Stimulated activated CD8-positive, alpha-beta memory T cell treated with anti-CD3 and anti-CD28 coated beads, Interleukin-12 subunit alpha, Interleukin-12 subunit beta, amount 100 ng/mL, for 4 hours (primary cell): ENCODE measurements at regions not wholly inside any gene's neighbourhood (a gene's known extent, or its start where the extent isn't known, plus 50 kb on each side); places are given as distances from the start of the nearest gene placed in this dataset.

ENCODE experiments used
- DNase-seq: peaks from one replicate; pipeline ENCODE4 v3.0.0-alpha.2; 2020; ENCODE audit warnings: low read depth

DNA sequence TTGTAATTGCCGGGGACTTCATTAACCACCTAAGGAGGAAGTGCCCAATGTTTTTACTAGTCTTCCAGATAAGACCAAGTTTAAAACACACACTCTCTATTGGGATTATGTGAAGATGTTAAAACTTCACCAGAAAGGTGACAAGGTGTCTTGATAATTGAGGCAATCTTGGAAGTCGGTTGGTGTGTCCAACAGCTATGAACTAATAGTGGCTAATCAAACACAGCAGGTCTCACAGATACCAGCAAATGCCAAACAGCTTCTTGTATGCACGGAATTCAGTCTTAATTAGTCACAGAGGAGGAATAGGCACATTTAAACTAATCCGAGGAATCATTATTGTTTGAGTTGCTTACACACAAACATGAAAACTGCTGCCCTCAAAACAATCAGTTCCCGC, 214.5 kb downstream of the SEC61B start:
- DNase-seq = no peak

GRCh38 chr9:99437145-99437544, 215.1 kb downstream of the SEC61B start:
- no peak for DNase-seq

- no peak for DNase-seq
These were observed 216.5 kb downstream of the SEC61B start for GRCh38 chr9:99438596-99438995.

GRCh38 chr9:99441829-99442228, 219.7 kb downstream of the SEC61B start:
- no peak for DNase-seq

- no peak for DNase-seq
These were observed 223.3 kb downstream of the SEC61B start for GRCh38 chr9:99445371-99445891.

DNA sequence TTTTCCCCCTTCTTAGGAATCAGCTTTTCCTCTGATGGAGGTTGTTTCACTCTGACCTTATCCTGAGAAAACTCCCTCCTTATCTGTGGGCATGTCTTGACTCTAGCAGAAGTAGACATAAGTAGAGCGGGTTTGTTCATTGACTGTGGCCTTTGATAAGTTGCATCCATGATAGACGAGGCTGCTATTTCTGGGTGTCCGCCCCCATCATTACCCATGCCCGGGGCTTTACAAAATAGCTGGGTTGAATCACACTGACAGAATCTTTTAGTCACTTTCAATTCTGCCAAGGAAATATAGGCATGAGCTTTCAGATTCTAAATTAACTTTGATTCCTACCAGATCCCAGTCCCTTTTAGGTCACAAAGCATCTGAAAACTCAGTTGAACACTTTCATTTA, 223.8 kb downstream of the SEC61B start:
- DNase-seq = no peak

GRCh38 chr9:99447951-99448350, 225.9 kb downstream of the SEC61B start:
- DNase-seq = no peak

DNA sequence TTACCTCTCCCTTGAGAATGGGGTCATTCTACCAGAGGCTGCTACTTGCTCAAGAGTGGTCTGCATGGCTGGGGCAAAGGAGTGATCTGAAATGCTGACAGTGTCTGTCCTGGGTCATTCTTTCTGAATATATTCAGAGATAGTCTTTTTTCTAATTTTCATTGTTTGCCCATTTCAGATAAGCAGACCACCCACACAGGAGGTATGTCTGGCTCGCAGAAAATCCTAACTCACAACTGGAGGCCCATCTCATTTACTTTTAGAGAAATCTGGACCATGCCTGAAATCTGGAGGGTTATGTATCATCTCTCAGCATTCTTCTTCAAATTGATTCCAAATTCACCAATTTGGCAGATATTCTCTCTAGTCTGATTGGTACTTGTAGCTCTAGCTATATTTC, 227.6 kb downstream of the SEC61B start:
- DNase-seq = no peak

DNA sequence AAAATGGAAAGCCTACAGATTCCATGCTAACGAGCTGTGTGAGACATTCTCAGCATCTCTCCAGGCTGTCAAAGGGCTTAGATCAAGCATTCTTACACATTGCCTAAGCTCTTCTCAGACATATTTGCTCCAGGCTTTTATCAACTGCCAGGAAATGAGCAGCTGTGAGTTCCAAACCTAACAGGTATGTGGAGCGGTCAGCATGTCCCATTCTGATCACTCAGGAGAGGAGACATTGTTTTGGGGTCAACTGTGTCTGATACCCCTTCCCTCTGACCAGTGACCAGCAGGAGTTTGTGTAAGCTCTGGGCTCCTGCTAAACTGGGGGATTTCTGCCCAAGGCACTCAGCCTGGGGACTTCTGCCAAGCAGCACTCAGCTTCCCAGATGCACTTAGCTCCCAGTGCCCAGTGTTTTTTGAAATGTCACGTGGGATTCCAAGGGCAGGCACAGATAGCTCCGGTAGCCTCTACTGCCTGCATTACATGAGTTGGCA, 229.1 kb downstream of the SEC61B start:
- no peak for DNase-seq

DNA sequence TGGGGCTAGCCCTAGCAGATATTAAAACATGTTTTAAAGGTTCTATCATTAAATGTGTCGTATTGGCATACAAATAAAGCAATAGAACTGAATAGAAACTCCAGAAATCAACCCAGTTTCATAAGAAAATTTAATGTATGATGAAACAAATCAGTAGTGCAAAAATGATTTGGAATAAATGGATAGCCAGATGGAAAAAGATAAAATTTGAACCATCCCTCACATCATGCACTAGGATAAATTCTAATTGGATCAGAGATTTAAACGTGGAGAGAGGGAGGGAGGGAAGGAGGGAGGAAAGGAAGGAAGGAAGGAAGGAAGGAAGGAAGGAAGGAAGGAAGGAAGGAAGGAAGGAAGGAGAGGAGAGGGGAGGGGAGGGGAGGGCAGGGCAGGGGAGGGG, 235.3 kb downstream of the SEC61B start:
- no peak for DNase-seq

- DNase-seq = no peak
These were observed 235.9 kb downstream of the SEC61B start for GRCh38 chr9:99457981-99458380.

GRCh38 chr9:99459919-99460318, 237.8 kb downstream of the SEC61B start:
- DNase-seq = no peak

GRCh38 chr9:99463131-99463530, 241.0 kb downstream of the SEC61B start:
- DNase-seq = no peak

DNA sequence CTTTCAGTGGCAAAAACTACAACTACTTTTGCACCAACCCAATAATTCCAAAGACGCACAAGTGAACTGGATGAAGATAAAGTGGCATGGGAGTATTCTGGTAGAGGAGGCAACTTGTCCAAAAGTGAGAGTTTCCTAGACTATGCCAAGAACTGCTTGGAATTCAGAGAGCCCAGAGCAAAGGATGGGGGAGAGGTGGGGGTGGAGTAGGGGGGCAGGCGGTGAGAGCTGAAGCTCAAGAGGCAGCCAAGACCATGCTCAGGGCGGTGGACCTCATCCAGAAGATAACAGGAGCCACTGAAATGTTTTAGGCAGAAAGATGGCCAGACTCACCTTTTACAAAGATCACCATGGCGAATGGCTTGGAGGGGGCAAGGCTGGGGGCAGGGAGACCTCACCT, 242.5 kb downstream of the SEC61B start:
- no peak for DNase-seq

GRCh38 chr9:99465231-99465907, 243.3 kb downstream of the SEC61B start:
- no peak for DNase-seq

GRCh38 chr9:99466104-99466503, 244.0 kb downstream of the SEC61B start:
- DNase-seq = no peak

GRCh38 chr9:99466781-99467180, 244.7 kb downstream of the SEC61B start:
- DNase-seq = no peak

- DNase-seq = no peak
These were observed 249.0 kb downstream of the SEC61B start for GRCh38 chr9:99471033-99471432.

- DNase-seq = no peak
These were observed 250.3 kb downstream of the SEC61B start for GRCh38 chr9:99472240-99472915.

- DNase-seq = no peak
These were observed 250.8 kb downstream of the SEC61B start for GRCh38 chr9:99472916-99473245.

DNA sequence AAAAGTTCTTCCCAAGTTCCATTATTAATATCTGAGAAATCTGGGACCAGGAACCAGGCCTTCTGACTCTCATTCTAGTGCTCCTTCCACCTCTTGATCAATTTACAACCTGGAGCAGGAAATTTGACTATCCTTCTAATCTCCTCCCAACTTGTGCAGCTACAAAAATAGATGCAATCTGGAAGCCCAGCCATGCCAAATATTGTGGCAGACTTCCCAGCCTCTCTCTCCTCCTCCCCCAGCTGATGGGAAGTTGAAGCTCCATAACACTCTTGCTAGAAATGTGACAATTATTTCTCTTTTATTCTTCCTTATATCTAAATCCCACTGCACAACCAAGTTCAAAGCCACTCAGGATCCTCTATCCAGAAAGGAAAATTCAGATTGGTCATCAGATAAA, 252.1 kb downstream of the SEC61B start:
- no peak for DNase-seq

DNA sequence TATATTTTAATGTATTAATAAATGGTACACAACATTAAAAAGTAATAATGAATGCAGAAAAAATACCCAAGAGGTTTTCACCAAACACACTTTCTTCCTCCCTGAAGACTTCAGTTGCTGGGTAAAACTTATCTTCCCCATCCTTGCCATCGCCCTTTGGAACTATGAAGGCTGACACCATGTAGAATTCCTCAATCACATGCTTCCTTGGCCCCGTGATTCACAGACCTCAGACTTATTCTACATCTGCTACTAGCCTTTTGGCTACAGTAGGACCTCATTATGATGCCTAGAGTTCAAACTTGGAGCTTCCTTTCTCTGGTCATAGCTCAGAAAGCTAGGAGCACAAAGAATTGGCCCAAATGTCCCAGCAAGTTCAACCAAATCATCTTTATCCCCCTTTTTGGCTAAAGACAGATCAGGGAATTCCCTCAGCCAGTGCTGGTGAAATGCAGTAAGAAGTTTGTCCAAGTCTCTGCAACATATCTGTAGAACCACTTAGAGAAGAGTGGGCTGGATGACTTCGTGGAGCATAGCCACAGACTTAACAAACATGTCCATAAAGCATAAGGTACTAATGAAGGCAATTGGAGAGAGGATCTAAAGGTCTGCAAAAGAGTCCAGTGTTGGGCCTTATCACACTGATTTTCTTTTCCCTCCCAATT, 253.5 kb downstream of the SEC61B start:
- no peak for DNase-seq

DNA sequence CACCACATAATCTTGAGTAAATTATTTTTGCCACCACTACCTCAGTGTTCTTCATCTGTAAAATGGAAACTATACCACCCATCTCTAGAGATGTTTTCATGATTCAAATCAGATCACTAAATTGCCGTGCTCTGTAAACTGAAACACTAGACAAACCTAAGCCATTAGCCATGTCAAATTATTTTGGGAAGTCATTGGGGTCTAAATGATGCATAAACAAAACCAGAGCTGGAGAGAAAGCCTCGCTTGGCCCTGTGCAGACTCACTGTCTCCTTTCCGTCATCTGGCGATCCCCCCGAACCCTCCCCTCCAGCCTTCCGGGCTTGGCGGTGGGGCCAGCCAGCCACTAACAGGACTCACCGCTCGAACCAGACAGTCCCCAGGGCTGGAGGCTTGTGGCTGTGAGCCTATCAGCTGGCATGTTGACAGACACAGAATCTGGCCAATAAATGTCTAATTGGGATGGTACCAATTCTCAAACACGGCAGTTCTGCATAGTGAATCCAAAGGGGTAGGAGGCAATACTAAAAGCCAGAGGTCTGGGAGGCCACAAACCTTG, 256.5 kb downstream of the SEC61B start:
- DNase-seq = no peak
